PC-9 (cell line): ENCODE measurements at regions not wholly inside any gene's neighbourhood (a gene's known extent, or its start where the extent isn't known, plus 50 kb on each side); places are given as distances from the start of the nearest gene placed in this dataset.

Experiments
- CTCF ChIP-seq: fragments of 200-600 bp; sonication (generic); conservative IDR thresholded peaks from 2 replicates; pipeline ENCODE4 v1.6.1; 2017; ENCODE audit warnings: mixed run types, antibody characterized with exemption, mild to moderate bottlenecking, moderate library complexity
- EZH2 ChIP-seq: fragments of 200-600 bp; sonication (generic); IDR thresholded peaks from 2 replicates; pipeline ENCODE4 v1.8.0; 2017; ENCODE audit warnings: antibody characterized with exemption, low read depth

- TF ChIP-seq CTCF (no peak), EZH2 (no peak)
Measured at GRCh38 chr5:40381676-40382363, 297.9 kb upstream of the PTGER4 start.
